HPDE6-E6E7 (cell line): ENCODE measurements at regions not wholly inside any gene's neighbourhood (a gene's known extent, or its start where the extent isn't known, plus 50 kb on each side); places are given as distances from the start of the nearest gene placed in this dataset.
"Not testable (repeated sequence)": the region's sequence is repeated elsewhere in the genome, so short reads cannot be mapped to it uniquely, and the experiment has no call there.

Source experiments
- DNase-seq: peaks from one replicate; pipeline ENCODE4 v3.0.0; 2011; ENCODE audit warnings: missing footprints; ENCODE audit errors: extremely low spot score

DNA sequence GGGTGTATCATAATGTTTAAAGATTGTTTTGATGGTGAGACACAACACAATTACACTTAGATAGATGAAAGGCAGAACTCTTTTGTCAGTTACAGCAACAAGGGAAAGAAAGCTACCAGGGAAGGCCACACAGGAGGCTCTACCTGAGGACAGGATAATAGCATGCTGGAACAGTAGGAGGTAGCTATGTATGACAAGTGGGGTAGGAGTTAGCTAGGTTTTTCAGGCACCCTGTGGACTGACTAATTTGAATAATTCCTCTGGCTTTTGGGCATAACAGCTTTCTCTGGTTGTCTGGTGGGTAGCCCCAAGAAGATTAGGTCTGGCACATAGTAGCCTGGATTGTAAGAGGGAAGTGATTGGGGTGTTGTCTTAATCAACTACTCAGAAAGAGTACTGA is 475.4 kb upstream of the CHORDC1 start:
- DNase-seq, result no peak

GRCh38 chr11:90675496-90675895 is 452.6 kb upstream of the CHORDC1 start:
- DNase-seq, result not testable (repeated sequence)

- no peak for DNase-seq
Observed at GRCh38 chr11:90669094-90669493, 446.2 kb upstream of the CHORDC1 start.

DNA sequence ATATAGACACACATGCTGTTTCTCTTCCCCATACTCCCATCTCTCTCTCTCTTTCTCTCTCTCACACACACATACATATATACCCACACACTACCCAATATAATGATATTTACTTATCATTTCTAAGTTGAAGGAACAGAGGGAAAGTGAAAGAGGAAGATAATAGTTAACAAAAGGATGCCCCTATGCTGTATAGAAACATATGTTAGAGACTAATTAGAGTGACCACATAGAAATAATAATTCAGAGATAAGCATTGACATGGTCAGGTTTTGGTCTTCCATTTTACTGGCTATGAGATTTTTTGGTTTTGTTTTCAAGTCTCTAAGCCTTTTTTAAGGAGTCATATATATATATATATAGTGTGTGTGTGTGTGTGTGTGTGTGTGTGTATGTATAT is 445.7 kb upstream of the CHORDC1 start:
- no peak for DNase-seq

DNA sequence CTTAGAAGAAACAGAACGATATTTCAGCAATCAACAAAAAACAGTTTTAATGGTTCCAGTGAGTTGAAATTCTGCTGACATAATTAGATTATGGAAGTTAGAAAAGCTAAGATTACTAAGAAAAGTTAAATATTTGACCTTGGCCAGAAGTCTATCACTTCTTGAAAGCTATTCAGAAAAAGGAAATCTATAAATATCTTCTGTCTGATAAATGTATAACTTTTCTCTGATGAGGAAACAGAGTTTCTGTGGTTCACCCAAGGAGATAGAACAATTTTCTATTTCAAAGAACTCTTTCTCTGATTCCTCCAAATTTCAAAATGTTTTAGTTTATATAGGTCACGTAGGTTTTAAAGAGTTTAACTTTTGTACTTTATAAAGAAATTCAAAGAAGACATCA is 438.4 kb upstream of the CHORDC1 start:
- DNase-seq, result no peak

- DNase-seq, result no peak
Observed at GRCh38 chr11:90656171-90656570, 433.3 kb upstream of the CHORDC1 start.

DNA sequence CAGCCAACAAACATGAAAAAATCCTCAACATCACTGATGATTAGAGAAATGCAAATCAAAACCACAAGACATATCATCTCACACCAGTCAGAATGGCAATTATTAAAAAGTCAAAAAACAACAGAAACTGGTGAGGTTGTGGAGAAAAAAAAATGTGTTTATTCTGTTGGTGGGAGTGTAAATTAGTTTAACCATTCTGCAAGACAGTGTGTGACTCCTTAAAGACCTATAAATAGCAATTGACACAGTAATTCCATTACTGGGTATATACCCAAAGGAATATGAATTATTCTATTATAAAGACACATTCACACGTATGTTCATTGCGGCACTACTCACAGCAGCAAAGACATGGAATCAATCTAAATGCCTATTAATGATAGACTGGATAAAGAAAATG is 427.3 kb upstream of the CHORDC1 start:
- no peak for DNase-seq

GRCh38 chr11:90646706-90647105 is 423.9 kb upstream of the CHORDC1 start:
- no peak for DNase-seq

DNA sequence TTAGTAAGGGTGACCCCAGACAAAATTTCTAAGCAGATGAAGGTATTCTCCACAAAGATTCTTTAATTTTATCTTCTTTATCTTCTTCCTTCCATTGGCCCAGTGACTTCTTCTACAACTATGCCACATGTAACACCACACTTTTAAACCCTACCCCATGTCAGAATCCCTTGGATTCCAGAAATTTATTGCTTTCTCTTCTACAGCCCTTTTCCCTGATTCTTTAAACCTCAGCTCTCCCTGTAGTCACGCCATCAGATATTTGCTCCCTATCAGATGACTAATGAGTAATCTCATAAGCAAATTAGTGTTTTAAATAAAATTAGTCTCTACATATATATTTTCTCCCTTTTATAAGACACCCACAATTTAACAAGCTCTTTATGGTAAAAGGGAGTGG is 423.4 kb upstream of the CHORDC1 start:
- no peak for DNase-seq

DNA sequence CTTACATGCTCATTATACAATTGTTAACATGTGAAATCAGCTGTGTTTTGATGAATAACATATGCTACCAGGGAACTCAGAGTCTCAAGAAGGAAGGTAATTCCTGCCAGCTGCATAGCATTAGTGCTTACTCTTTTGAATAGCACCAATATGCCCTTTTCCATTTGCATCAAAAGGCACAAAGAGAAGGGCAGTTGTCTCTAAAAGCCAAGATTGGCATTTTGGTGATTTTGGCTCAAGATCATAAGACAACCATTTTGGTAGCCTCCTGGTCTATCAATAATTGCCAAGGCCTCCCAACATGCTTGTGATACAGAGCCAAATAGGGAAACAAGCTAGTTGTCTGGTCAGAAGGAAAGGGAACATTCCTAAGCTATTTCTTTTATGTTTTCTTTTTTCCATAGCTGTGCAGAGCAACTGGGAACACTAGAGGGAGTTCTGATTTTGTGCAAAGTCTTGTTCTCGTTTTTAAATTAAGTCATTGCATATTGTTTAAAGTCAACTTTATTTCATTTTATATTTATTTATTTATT is 416.7 kb upstream of the CHORDC1 start:
- DNase-seq, result peak; percentile 4

DNA sequence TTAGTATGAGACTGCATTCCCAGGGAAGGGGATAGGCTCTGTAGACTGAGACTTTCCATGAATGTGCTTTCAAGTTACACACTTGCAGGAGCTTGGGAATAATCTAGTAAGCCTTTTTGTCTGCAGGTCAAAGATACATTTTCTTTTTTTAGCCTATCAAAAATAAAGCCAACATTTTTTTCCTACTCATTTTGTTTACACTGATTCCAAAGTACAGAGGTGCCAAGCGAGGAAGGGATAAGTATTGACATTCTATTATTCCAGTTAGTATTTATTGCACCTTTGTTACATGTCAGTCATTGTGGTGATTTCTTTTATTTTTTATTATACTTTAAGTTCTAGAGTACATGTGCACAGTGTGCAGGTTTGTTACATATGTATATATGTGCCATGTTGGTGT is 413.0 kb upstream of the CHORDC1 start:
- no peak for DNase-seq

DNA sequence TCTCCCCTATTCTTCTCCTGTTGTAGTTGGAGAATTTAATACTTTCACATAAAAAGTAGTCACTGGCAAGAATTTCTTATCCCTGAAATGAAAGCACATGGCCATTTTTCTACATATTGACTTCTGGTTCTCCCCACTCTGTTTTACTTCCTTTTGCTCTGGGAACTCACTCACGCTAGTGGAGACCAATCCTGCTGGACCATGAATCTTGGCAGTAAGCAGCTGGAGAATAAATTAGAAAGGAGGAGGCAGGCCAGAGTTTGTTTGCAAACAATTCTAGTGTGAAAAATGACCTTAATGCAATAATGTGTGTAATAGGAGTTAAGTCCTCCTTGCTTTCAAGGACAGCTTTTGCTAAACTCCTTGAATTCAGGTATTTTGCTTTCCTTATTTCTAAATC is 412.3 kb upstream of the CHORDC1 start:
- no peak for DNase-seq

GRCh38 chr11:90630176-90630575 is 407.3 kb upstream of the CHORDC1 start:
- no peak for DNase-seq

DNA sequence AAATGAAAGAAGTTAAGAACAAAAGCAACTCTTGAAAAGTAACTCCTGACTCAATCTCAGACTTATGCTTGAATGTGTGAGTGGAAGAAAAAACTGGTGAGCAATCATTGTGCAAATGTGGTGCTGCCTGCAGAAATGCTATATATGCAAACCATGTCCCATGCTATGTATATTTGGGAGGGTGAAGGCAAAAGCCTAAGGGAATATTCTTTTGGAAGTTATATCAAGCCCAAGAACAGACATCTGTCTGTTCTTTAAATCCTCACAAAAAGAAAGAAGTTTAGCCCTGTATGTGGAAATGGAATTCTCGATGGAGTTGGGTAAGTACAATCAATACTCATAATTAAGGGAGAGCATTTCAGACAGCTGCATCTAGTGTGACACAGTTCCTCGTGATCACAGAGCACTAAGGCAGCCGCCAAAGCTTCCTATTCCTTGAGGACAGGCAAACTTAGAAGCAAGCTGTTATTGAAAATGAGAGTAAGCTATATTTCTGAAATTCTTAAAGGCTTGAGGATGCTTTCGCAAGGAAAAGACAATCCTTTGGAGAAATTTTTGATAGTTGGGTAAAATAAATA is 406.5 kb upstream of the CHORDC1 start:
- DNase-seq, result no peak

DNA sequence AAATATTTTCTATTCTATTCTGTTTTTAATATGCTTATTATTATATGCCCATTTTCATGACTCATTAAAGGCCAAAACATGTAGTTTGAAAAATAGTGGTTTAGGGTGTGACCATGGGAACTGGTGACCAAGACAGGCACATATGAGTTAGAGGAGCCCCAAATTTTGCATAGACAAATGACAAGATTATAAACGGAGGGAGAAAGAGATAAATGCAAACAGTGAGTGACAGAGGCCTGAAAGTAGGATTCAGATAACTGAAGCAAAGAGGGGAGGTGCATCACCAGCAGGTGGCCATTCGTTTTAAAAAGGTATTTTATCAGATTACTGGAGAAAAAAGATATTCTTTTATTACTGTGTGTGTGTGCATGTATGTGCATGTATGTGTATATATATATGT is 391.5 kb upstream of the CHORDC1 start:
- no peak for DNase-seq

GRCh38 chr11:90613037-90613436 is 390.2 kb upstream of the CHORDC1 start:
- DNase-seq, result not testable (repeated sequence)

- no peak for DNase-seq
Observed at GRCh38 chr11:90606721-90607120, 383.9 kb upstream of the CHORDC1 start.

- no peak for DNase-seq
Observed at GRCh38 chr11:90601261-90601660, 378.4 kb upstream of the CHORDC1 start.

GRCh38 chr11:90594658-90595057 is 371.8 kb upstream of the CHORDC1 start:
- no peak for DNase-seq

DNA sequence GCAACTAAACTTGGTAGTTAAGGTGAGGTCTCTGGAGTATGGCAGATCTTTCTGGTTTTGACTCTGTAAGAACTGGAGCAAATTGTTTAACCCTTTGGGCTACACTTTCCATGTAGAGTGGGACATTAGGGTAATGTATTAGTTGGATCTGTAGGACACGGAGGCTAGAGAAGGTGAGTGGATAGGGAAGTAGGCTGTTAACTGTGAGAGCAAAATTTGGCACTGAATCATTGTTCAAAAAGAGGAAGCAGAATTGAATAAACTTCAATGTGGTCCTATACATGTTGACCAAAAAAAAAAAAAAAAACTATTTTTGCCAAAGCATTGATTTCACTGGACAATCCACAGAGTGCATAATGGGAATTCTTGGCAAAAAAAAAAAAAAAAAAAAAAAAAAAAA is 370.2 kb upstream of the CHORDC1 start:
- DNase-seq, result no peak

- DNase-seq, result no peak
Observed at GRCh38 chr11:90590286-90590685, 367.4 kb upstream of the CHORDC1 start.

DNA sequence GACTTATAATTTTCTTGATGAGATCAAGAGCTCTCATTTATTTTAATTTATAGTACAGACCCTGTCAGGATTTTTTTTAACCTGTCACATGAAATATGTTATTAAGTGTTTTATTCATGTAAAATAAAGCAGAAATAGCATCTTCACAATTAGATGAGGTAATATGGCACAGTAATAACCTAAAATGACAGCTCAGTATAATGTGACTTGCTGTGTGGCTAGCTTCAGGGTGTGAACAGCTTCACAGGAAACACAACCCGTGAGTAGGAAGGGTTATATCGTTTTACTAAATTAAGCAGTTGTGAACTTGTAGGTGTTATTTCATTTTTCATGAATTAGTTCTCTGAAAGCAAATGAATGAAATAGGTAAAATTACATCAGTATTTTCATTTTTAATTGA is 366.9 kb upstream of the CHORDC1 start:
- no peak for DNase-seq

GRCh38 chr11:90587896-90588295 is 365.0 kb upstream of the CHORDC1 start:
- no peak for DNase-seq

GRCh38 chr11:90585491-90585890 is 362.6 kb upstream of the CHORDC1 start:
- no peak for DNase-seq
